Peyer's patch (tissue), 4 donors: ENCODE measurements at regions not wholly inside any gene's neighbourhood (a gene's known extent, or its start where the extent isn't known, plus 50 kb on each side); places are given as distances from the start of the nearest gene placed in this dataset.

ENCODE experiments used
- CTCF ChIP-seq, 6 experiments: fragments of 450-650 bp in 4 of 6; fragments of 200-600 bp in 2 of 6; sonication (generic) in 1 of 6; IDR thresholded peaks; one replicate each; pipeline ENCODE4 v1.5.1; 2017 to 2019; ENCODE audit warnings: antibody characterized with exemption in 6 of 6, mild to moderate bottlenecking in 3 of 6, moderate library complexity in 1 of 6
- POLR2A ChIP-seq, 2 donors: fragments of 450-650 bp; IDR thresholded peaks; one replicate each; pipeline ENCODE4 v1.5.1; 2017; ENCODE audit warnings: antibody characterized with exemption in 2 of 2, mild to moderate bottlenecking in 2 of 2, moderate library complexity in 2 of 2

- TF ChIP-seq CTCF (IDR thresholded peaks at IDR 0.05) (no peak), POLR2A (IDR thresholded peaks at IDR 0.05) (no peak)
Observed at GRCh38 chr10:123394382-123394781, 240.2 kb downstream of the BUB3 start.
